ENCODE measurements at regions not wholly inside any gene's neighbourhood (a gene's known extent, or its start where the extent isn't known, plus 50 kb on each side); places are given as distances from the start of the nearest gene placed in this dataset.

DNA sequence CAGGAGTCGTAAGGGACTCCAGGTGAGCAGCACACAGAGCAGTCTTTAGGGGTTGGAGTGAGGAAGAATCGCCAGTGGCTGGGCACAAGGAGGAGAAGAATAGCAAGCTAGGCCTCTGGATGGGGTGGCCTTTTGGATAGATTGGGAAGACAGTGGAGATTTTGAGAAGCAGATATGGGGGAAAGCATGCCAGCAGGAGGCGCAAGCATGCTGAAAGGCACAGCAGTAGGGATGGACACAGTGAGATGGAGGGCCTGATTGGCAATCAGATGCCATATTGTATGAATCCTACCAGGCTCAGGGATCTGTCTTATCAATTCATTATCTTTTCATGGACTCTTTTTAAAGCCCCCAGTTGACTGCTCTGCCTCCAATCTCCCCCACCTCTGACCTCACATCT is 60.4 kb upstream of the MAGEA4 start:
- TF ChIP-seq EZH2 (IDR thresholded peaks at IDR 0.05): no peak
- no peak for TF ChIP-seq CTCF (IDR thresholded peaks at IDR 0.05)
- no peak for TF ChIP-seq EZH2phosphoT487 (IDR thresholded peaks at IDR 0.05)

Measured in neural progenitor cell (in vitro differentiated cells).